Calu3 (cell line): ENCODE measurements at regions not wholly inside any gene's neighbourhood (a gene's known extent, or its start where the extent isn't known, plus 50 kb on each side); places are given as distances from the start of the nearest gene placed in this dataset.
A peak's percentile ranks its signal among the peaks of the same experiment; 100 is the strongest.

Experiments used
- BruUV-seq: library from RNA; stranded (reverse); fragments of 400-500 nt; replicated peaks from 2 replicates; lab custom pipeline; 2021; lab: Mats Ljungman, UMichigan
- CTCF ChIA-PET: fragments of 300-600 bp; sonication (Branson Sonifier 250); formaldehyde crosslinking; loops from one replicate; lab custom pipeline; 2022; ENCODE audit warnings: antibody characterized with exemption; lab: Charles Lee
- DNase-seq: peaks from one replicate; pipeline ENCODE4 v3.0.0; 2022
- H3K27ac Mint-ChIP-seq: one replicate; pipeline ENCODE4 v1.8.0; 2022; ENCODE audit warnings: mixed read lengths; ENCODE audit not compliant: unreplicated experiment
- H3K27me3 Mint-ChIP-seq: one replicate; pipeline ENCODE4 v1.8.0; 2022; ENCODE audit warnings: mixed read lengths; ENCODE audit not compliant: unreplicated experiment
- H3K36me3 Mint-ChIP-seq: one replicate; pipeline ENCODE4 v1.8.0; 2022; ENCODE audit warnings: mild to moderate bottlenecking, moderate library complexity, mixed read lengths; ENCODE audit not compliant: insufficient read depth, unreplicated experiment
- H3K4me1 Mint-ChIP-seq: one replicate; pipeline ENCODE4 v1.8.0; 2022; ENCODE audit warnings: mild to moderate bottlenecking, low read depth, mixed read lengths; ENCODE audit not compliant: unreplicated experiment
- H3K4me3 Mint-ChIP-seq: one replicate; pipeline ENCODE4 v1.8.0; 2022; ENCODE audit warnings: mild to moderate bottlenecking, low read depth, moderate library complexity, mixed read lengths; ENCODE audit not compliant: unreplicated experiment
- H3K9me3 Mint-ChIP-seq: one replicate; pipeline ENCODE4 v1.8.0; 2022; ENCODE audit warnings: low read depth, mixed read lengths; ENCODE audit not compliant: unreplicated experiment
- intact Hi-C: fragments of 100-400 bp; cut with micrococcal nuclease; formaldehyde crosslinking; loops from one replicate; pipeline ENCODE4 v1.10.0; 2022; ENCODE audit not compliant: unreplicated experiment
- TF ChIP-seq, protein P1 (sequence below): fragments of 200-600 bp; IDR thresholded peaks from one replicate; pipeline ENCODE4 v1.8.0; 2022; ENCODE audit warnings: antibody characterized with exemption; ENCODE audit not compliant: unreplicated experiment

GRCh38 chr7:27347276-27347640 is 104.7 kb downstream of the EVX1 start:
- intact Hi-C loops = loop anchor here (2.0 kb wide), 1 partner anchor 74 kb away; no protein-coding TSS in a partner anchor
- no peak for DNase-seq
- TF ChIP-seq, protein P1, sequence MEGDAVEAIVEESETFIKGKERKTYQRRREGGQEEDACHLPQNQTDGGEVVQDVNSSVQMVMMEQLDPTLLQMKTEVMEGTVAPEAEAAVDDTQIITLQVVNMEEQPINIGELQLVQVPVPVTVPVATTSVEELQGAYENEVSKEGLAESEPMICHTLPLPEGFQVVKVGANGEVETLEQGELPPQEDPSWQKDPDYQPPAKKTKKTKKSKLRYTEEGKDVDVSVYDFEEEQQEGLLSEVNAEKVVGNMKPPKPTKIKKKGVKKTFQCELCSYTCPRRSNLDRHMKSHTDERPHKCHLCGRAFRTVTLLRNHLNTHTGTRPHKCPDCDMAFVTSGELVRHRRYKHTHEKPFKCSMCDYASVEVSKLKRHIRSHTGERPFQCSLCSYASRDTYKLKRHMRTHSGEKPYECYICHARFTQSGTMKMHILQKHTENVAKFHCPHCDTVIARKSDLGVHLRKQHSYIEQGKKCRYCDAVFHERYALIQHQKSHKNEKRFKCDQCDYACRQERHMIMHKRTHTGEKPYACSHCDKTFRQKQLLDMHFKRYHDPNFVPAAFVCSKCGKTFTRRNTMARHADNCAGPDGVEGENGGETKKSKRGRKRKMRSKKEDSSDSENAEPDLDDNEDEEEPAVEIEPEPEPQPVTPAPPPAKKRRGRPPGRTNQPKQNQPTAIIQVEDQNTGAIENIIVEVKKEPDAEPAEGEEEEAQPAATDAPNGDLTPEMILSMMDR = no peak
- peak overlapping the region; percentile 64 for H3K27ac Mint-ChIP-seq
- H3K4me1 Mint-ChIP-seq = peaks cover 32% of the 10 kb centered on the region
- BruUV-seq = no TSS peak
- H3K4me3 Mint-ChIP-seq = peak overlapping the region; percentile 46
- H3K36me3 Mint-ChIP-seq = no peaks in the 10 kb centered on the region
- no peaks in the 10 kb centered on the region for H3K9me3 Mint-ChIP-seq
- no peaks in the 10 kb centered on the region for H3K27me3 Mint-ChIP-seq
- CTCF ChIA-PET = interaction anchor here (1.6 kb wide), 1 partner anchor 33 kb away, joined by 4 read pairs; no protein-coding TSS in a partner anchor

DNA sequence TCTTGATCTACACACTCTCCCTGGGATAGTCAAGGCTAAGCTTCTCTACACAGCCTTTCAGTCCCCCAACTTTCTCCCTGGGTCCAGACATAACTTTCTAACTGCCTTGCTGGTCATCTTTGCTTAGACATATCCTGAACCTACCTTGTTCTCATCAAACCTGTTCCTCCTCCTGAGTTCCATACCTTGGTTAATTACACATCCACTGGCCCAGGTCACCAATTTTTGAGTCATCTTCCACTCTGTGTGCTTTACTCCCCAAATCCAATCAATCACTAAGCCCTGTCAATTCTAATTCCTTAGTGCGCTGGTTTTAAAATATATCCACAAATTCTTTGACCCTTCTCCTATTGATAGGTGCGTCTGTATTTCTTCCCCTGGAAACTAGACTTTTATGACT is 107.0 kb downstream of the EVX1 start:
- no peak overlapping the region for H3K27ac Mint-ChIP-seq
- no peaks in the 10 kb centered on the region for H3K9me3 Mint-ChIP-seq
- H3K36me3 Mint-ChIP-seq = no peaks in the 10 kb centered on the region
- no peaks in the 10 kb centered on the region for H3K27me3 Mint-ChIP-seq
- BruUV-seq = no TSS peak
- intact Hi-C loops = no loop called here
- TF ChIP-seq, protein P1 = no peak
- no peak overlapping the region for H3K4me3 Mint-ChIP-seq
- CTCF ChIA-PET = no interaction called here
- peaks cover 30% of the 10 kb centered on the region for H3K4me1 Mint-ChIP-seq
- no peak for DNase-seq

GRCh38 chr7:27351137-27351536 is 108.5 kb downstream of the EVX1 start:
- TF ChIP-seq, protein P1 = no peak
- Mint-ChIP-seq H3K36me3 (no peaks in the 10 kb centered on the region), H3K4me3 (no peak overlapping the region), H3K27ac (no peak overlapping the region), H3K4me1 (peaks cover 15% of the 10 kb centered on the region), H3K27me3 (no peaks in the 10 kb centered on the region), H3K9me3 (no peaks in the 10 kb centered on the region)
- CTCF ChIA-PET = interaction anchor here (0.5 kb wide), 1 partner anchor 196 kb away, joined by 3 read pairs; no protein-coding TSS in a partner anchor
- intact Hi-C loops = no loop called here
- no peak for DNase-seq
- no TSS peak for BruUV-seq

DNA sequence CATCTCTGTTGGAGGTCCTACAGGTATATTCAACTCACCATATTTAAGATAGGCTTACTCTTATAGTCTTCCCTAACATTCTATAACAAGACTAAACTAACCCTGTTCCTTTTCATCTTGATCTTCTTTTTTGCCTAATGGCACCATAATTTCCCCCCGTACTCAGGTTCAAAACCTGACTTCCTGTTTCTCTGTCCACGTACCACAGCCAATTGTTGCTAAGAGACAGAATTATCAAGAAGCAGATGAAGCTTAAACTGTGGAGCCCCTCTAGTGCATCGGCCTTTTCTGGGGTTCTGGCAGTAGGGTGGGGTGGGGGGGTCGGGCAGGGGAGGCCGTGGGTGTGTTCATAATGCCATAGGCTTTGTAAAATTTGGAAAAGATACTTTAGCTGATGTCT is 109.2 kb downstream of the EVX1 start:
- Mint-ChIP-seq H3K36me3 (no peaks in the 10 kb centered on the region), H3K4me1 (peaks cover 13% of the 10 kb centered on the region), H3K27ac (no peak overlapping the region), H3K27me3 (no peaks in the 10 kb centered on the region), H3K4me3 (no peak overlapping the region), H3K9me3 (no peaks in the 10 kb centered on the region)
- CTCF ChIA-PET = interaction anchor here (0.5 kb wide), 1 partner anchor 195 kb away, joined by 3 read pairs; no protein-coding TSS in a partner anchor
- TF ChIP-seq, protein P1 = no peak
- intact Hi-C loops = no loop called here
- BruUV-seq = no TSS peak
- no peak for DNase-seq
